ENCODE measurements at regions not wholly inside any gene's neighbourhood (a gene's known extent, or its start where the extent isn't known, plus 50 kb on each side); places are given as distances from the start of the nearest gene placed in this dataset.

- Mint-ChIP-seq H3K27ac (peak overlapping the region; percentile 68), H3K36me3 (peaks cover 1% of the 10 kb centered on the region), H3K4me3 (no peak overlapping the region), H3K9me3 (peaks cover 13% of the 10 kb centered on the region), H3K27me3 (ENCODE audit: insufficient read depth, low read depth) (peaks cover 5% of the 10 kb centered on the region), H3K4me1 (peaks cover 36% of the 10 kb centered on the region)
- TF ChIP-seq EZH2phosphoT487 (IDR thresholded peaks at IDR 0.05) (no peak), EZH2 (IDR thresholded peaks at IDR 0.05) (no peak), CTCF (IDR thresholded peaks at IDR 0.05) (no peak)
- Histone ChIP-seq H3K79me2 (ENCODE audit: low read depth) (no peaks in the 10 kb centered on the region), H2AFZ (replicated peaks) (peak overlapping the region; percentile 14), H3K4me2 (no peak overlapping the region), H3K4me1 (peaks cover 2% of the 10 kb centered on the region), H3K9ac (no peak overlapping the region), H4K20me1 (ENCODE audit: low read depth) (no peaks in the 10 kb centered on the region), H3F3A (ENCODE audit: low read depth) (no peaks in the 10 kb centered on the region), H3K27ac (no peak overlapping the region), H3K27me3 (no peaks in the 10 kb centered on the region), H3K9me3 (ENCODE audit: low read depth) (no peaks in the 10 kb centered on the region), H3K4me3 (no peak overlapping the region), H3K36me3 (no peaks in the 10 kb centered on the region)
- DNase-seq (ENCODE audit: low spot score) = no peak
Measured at GRCh38 chr5:125233944-125234343, 487.5 kb upstream of the ZNF608 start.

GRCh38 chr5:125236007-125236406 lies 489.6 kb upstream of the ZNF608 start:
- H3F3A ChIP-seq (ENCODE audit: low read depth) = no peaks in the 10 kb centered on the region
- H3K27ac Mint-ChIP-seq = peak overlapping the region; percentile 9
- peaks cover 11% of the 10 kb centered on the region for H3K9me3 Mint-ChIP-seq
- H3K27me3 Mint-ChIP-seq (ENCODE audit: insufficient read depth, low read depth) = peaks cover 3% of the 10 kb centered on the region
- no peak overlapping the region for H3K4me2 ChIP-seq
- H3K4me1 ChIP-seq = peaks cover 2% of the 10 kb centered on the region
- H3K9ac ChIP-seq = no peak overlapping the region
- H3K27ac ChIP-seq = no peak overlapping the region
- H4K20me1 ChIP-seq (ENCODE audit: low read depth) = no peaks in the 10 kb centered on the region
- no peaks in the 10 kb centered on the region for H3K27me3 ChIP-seq
- H3K4me3 ChIP-seq = no peak overlapping the region
- DNase-seq (ENCODE audit: low spot score) = no peak
- no peaks in the 10 kb centered on the region for H3K9me3 ChIP-seq (ENCODE audit: low read depth)
- TF ChIP-seq CTCF (IDR thresholded peaks at IDR 0.05) (no peak), EZH2 (IDR thresholded peaks at IDR 0.05) (no peak), EZH2phosphoT487 (IDR thresholded peaks at IDR 0.05) (no peak)
- H3K4me1 Mint-ChIP-seq = peaks cover 33% of the 10 kb centered on the region
- no peaks in the 10 kb centered on the region for H3K79me2 ChIP-seq (ENCODE audit: low read depth)
- no peaks in the 10 kb centered on the region for H3K36me3 Mint-ChIP-seq
- no peak overlapping the region for H2AFZ ChIP-seq (replicated peaks)
- no peaks in the 10 kb centered on the region for H3K36me3 ChIP-seq
- no peak overlapping the region for H3K4me3 Mint-ChIP-seq

GRCh38 chr5:125236981-125237380 lies 490.5 kb upstream of the ZNF608 start:
- H3K27me3 ChIP-seq = no peaks in the 10 kb centered on the region
- peaks cover 7% of the 10 kb centered on the region for H3K9me3 Mint-ChIP-seq
- no peak overlapping the region for H3K27ac ChIP-seq
- no peak for DNase-seq (ENCODE audit: low spot score)
- H3K4me3 ChIP-seq = no peak overlapping the region
- H3K79me2 ChIP-seq (ENCODE audit: low read depth) = no peaks in the 10 kb centered on the region
- H4K20me1 ChIP-seq (ENCODE audit: low read depth) = no peaks in the 10 kb centered on the region
- H3K4me3 Mint-ChIP-seq = no peak overlapping the region
- no peaks in the 10 kb centered on the region for H3F3A ChIP-seq (ENCODE audit: low read depth)
- H3K4me1 Mint-ChIP-seq = peaks cover 33% of the 10 kb centered on the region
- H3K27me3 Mint-ChIP-seq (ENCODE audit: insufficient read depth, low read depth) = peaks cover 3% of the 10 kb centered on the region
- no peaks in the 10 kb centered on the region for H3K36me3 Mint-ChIP-seq
- H3K9ac ChIP-seq = no peak overlapping the region
- H3K27ac Mint-ChIP-seq = peak overlapping the region; percentile 48
- H2AFZ ChIP-seq (replicated peaks) = peak overlapping the region; percentile 30
- no peak for TF ChIP-seq CTCF (IDR thresholded peaks at IDR 0.05)
- no peak for TF ChIP-seq EZH2 (IDR thresholded peaks at IDR 0.05)
- TF ChIP-seq EZH2phosphoT487 (IDR thresholded peaks at IDR 0.05) = no peak
- no peaks in the 10 kb centered on the region for H3K9me3 ChIP-seq (ENCODE audit: low read depth)
- no peak overlapping the region for H3K4me2 ChIP-seq
- H3K36me3 ChIP-seq = no peaks in the 10 kb centered on the region
- H3K4me1 ChIP-seq = peaks cover 2% of the 10 kb centered on the region
